ENCODE measurements at regions not wholly inside any gene's neighbourhood (a gene's known extent, or its start where the extent isn't known, plus 50 kb on each side); places are given as distances from the start of the nearest gene placed in this dataset.
A peak's percentile ranks its signal among the peaks of the same experiment; 100 is the strongest.
"Not testable (repeated sequence)": the region's sequence is repeated elsewhere in the genome, so short reads cannot be mapped to it uniquely, and the experiment has no call there.

DNA sequence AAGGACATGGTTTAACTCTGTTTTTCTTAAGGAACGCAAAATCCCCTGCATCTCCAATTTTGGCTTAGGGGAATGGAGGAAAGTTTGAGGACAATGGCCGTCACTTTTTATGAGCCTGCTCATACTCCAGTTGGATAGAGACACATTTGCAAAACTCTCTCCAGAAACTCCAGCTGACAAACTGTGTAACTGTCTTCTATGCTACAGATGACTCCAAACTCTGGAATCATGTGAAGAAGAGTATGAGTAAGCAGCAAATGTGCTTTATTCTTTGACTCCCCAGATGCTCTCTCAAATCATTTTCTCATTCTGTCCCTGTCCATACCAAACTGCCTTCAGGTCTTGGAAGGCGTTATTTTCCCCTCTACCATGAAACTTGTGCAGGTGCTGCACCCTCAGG lies 226.5 kb upstream of the GPR149 start:
- no peak for DNase-seq

DNA sequence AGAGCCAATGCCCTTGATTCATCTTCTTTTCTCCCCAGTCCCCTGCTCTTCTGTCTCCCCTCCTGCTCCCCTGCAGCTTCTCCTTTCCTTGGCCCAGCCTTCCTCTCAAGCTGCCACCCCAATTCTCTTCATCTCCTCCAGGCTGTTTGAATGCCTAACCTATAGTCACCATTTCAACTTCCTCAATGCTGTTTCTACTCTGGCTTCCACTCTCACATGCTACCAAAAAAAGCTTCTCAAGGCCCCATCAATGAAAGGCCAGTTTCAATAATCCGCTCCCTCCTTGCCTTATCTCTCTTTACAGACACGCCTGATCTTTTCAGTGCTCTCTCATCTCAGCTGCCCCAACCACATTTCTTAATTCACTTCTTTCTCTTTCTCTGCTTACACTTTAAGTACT lies 212.2 kb upstream of the GPR149 start:
- no peak for DNase-seq

DNA sequence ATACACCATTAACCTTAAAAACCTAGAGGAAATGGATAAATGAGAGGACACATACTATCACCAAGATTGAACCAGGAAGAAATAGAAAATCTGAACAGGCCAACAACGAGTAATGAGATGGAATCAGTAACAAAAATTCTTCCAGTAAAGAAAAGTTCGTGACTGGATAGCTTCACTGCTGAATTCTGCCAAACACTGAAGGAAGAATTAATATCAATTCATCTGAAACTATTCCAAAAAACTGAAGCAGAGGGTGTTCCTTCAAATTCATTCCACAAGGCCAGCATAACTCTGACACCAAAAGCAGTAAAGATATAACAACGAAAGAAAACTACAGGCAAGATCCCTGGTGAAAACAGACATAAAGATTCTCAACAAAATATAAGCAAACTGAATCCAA lies 195.8 kb upstream of the GPR149 start:
- DNase-seq = no peak

DNA sequence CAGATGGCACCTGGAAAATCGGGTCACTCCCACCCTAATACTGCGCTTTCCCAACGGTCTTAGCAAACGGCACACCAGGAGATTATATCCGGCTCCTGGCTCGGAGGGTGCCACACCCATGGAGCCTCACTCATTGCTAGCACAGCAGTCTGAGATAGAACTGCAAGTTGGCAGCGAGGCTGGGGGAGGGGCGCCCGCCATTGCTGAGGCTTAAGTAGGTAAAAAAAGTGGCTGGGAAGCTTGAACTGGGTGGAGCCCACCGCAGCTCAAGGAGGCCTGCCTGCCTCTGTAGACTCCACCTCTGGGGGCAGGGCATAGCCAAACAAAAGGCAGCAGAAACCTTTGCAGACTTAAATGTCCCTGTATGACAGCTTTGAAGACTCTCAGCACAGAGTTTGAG lies 189.6 kb upstream of the GPR149 start:
- not testable (repeated sequence) for DNase-seq

DNA sequence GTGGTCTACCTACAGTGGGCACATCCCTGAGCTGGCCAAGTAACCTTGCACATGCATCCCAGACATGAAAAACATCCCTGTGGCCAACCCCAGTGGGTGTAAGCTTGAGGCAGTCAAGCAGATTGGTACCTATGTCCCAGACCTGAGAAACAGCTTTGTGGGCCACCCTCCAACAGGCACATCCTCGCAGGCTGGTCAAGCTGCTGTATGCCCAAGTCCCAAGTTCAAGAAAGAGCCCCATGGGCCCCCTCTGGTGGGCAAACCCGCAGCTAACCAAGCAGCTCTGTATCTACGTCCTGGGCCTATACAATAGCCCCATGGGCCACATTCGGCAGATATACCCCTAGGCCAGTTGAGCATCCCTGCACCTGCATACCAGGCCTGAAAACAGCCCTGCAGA lies 186.3 kb upstream of the GPR149 start:
- no peak for DNase-seq

DNA sequence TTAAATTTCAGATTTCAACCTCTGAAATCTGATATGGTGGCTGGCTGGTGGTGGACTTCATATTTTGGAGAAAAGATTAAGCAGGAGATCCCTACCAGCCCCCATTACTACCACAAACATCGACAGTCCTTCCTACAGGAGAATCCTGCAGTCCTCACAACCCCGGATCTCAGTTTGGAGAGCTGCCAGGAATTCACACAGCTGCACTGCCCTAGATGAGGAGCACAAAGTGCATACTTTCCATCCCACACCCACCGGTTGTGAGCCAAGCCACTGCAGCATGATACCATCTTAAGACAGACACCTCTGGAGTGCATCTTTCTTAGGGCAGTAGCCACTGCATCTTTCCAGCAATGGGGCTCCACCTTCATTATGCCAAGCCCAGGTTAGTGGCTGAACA lies 185.5 kb upstream of the GPR149 start:
- no peak for DNase-seq

DNA sequence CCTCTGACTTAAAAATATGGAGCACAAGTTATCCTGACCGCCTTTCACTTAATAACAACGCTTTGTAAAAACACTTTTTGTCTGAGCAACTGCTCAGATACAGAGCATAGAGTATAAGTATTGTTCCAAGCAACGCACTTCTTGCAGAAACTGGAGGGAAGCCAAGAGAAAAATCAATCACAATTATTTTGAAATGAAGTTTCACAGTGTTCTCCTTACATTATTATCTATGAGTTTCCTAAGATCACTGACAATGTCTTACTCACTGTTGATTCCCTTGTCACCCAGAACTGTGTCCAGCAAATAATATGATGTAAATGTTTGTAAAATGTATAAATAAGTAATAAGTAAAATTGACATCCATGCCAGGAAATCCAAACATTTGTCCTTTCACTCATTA lies 184.6 kb upstream of the GPR149 start:
- no peak for DNase-seq

DNA sequence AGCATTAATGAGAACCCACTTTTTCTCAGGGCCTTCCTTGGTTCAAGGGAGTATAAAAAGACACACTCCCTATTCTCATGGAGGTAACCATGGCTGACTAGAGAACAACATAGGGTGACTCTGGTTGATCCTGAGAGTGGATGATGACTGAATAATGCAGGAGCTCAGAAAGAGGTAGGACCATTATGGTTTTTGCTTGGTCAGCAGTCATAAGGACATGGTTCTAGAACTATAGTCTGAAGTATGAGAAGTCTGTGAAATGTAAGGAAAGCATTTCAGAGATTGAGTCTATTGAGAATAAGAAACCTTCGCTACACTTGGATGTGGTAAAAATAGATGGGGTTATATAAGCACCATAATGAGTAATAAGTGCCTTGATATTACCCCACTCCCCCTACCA lies 184.1 kb upstream of the GPR149 start:
- DNase-seq = no peak

DNA sequence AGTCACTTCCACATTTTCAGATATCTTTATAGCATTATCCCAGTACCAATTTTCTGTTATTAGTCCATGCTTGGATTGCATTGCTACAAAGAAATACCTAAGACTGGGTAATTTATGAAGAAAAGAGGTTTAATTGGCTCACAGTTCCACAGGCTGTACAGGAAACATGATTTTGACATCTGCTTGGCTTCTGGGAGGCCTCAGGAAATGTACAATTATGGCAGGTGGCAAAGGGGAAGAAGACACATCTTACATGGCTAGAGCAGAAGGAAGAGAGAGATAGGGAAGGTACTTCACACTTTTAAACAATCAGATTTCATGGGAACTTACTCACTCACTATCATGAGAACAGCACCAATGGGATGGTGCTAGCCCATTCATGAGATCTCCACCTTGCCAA lies 172.3 kb upstream of the GPR149 start:
- DNase-seq = no peak

DNA sequence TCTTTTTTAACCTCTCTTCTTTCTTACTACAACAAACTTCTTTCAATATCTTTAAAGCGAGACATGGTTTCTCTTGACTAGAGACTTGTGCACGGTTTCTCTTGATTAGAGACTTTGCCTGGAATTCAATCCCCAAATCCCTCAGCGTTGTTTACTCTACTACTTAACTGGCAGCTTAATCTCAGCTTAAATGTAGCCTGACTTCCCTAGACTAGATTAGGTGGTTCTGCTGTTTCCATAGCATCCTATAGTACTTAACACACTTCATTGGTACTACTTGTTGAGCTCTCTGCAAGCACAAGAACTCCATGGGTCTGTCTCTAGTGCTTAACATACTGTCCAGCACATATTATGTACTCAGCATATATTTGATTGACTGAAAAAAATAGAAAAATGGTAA lies 168.2 kb upstream of the GPR149 start:
- no peak for DNase-seq

DNA sequence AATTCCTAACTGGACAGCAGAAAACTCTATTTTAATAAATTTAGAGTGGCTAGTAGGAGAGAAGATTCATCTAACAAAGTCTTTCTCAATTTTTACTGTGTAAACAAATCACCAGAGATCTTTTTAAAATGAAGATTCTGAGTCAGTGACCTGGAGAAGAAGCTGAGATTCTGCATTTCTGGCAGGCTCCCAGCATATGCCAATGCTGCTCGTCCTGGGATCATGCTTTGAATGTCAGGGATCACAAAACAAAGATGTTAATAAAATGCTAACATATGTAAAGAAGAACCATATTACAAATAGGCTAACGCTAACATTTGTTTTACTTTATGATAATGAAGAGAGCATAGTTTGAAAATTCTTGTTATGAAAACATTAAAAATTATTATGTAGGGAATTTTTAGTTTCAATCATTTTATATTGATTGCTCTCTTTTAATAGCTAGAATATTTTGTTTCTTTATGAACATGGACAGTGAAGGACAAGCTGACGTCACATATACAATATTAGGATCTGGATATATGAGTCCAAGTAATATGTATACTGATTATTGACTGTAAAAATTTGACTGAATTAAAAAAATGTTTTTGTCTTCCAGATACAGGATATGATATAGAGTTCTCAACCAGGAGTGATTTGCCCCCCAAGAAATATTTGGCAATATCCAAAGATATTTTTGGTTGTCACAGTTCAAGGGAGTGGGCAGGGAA lies 160.8 kb upstream of the GPR149 start:
- DNase-seq = no peak

DNA sequence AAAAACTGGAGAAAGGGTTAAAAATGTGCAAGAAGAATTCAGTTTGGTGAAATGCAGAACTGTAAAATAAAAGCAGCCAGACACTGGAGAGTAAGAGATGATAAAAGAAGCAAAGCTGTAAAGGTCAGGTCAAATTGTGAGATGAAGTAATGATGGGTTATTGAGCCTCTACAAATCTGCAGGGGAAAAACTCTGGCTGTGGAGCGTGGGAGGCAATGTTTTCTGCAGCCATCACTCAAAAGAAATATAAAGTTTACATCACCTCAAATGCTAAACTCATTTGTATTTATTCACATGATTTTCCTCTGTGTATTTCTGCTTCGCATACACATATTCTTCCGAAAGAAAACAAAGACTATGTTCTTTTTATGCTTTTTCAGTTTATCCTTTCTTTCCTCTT lies 158.8 kb upstream of the GPR149 start:
- no peak for DNase-seq

DNA sequence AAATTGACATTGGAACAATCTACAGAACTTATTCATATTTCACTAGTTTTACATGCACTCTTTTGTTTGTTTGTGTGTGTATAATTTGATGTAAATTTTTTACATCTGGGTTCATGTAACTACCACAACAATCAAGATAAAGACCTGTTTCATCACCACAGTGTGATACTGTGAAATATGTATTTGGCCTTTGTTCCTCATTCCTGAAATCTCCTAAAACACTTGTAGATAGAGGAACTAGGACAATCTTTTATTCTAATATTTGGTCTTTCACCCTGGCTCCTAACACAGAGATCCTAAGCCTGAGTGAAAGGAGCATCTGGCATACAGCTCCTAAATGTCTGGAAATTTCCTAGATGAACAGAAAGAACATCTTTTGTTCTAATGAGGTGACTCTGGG lies 155.0 kb upstream of the GPR149 start:
- peak; percentile 32 to 51 for DNase-seq

DNA sequence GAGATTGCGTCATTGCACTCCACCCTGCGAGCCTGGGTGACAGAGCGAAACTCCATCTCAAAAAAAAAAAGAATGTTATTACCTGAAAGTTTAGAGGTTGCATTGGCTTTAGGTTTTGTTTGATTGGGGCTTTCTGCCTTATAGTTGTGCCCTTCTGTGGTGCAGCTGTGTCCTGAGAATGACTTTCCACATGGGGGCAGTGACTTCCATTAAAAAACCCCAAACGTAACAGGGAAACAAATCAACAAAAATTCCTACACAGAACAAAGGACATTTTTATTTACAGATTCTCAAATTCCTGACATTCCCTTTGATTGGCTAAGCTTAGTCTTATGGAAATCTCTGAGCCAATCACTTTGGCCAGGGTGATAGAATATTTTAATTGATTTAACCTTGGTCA lies 154.1 kb upstream of the GPR149 start:
- no peak for DNase-seq

DNA sequence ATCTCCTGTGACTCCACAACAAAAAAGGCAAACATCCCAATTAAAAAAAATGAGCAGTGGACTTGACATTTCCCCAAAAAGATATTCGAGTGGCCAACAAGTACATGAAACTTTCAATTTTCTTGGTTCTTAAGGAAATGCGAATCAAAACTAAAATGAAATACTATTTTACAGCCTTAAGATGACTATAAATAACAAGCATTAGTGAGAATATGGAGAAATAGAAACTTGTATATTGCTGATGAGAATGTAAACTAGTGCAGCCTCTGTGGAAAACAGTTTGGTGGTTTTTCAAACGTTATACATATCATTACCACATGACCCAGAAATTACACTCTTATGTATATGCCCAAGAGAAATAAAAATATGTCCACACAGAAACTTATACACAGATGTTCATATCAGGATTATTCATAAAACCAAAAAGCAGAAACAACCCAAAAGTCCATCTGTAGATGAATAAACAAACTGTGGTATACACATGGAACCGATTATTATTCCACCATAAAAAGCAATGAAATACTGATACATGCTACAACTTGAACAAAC lies 153.2 kb upstream of the GPR149 start:
- no peak for DNase-seq

DNA sequence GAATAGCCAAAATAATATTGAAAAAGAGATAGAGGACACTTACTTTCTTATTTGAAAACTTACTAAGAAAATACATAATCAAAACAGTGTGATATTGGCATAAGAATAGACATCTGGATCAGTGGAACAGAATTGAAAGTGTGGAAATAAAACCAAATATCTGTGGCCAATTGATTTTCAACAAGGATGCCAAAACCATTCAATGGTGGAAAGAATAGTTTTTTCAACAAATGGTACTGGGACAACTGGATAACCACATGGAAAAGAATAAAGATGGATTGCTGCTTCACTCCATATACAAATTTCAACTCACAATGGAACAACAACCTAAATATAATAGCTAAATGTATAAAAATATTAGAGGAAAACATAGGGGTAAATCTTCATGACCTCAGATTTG lies 152.5 kb upstream of the GPR149 start:
- DNase-seq = no peak

DNA sequence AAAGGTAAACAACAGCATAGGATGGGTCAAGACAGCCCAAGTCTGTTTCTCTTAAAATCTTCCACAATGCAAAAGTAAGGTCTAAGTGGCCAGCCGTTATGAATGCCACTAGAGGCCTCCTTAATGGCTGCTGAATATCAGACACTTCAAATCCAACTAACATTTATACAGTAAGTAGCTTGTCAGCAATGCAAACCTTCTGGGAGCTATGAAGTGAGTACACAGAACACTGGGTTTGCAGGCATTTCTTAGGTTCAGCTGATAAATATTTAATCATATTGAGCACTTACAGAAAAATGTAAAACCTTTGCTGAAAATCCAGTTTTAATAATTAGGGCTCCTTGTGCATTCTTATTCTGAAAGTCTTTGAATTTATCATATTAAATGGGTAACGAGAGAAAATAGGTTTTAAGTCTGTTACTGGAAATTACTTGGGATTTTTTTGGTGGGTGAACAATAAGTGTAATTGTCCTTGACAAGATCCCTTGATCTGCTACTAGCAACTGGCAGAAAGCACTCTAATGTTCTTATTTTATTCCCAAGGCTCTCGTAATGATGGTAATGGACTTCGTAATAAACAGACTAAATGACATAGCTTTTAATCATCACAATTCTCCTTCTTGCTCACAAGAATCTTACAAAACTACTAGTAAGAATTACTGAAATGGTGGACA lies 141.7 kb upstream of the GPR149 start:
- DNase-seq = no peak

DNA sequence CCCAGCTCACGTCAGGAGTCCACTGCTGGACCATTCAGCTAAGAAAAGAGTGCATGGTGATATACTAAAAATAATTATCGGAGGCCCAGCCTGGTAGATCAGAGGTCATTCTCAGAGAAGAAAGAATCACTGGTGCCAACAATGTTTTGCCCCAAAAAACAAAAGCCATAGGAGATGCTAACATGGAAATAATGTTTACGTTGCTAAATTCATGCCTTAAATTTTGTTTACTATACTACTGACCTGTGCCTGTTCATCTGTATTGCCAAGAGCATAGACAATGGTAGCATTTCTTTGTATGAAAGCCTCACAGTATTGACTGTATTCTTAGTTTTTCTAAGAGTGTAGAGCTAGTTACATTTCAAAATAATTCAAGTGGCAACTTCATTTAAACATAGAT lies 138.1 kb upstream of the GPR149 start:
- no peak for DNase-seq

DNA sequence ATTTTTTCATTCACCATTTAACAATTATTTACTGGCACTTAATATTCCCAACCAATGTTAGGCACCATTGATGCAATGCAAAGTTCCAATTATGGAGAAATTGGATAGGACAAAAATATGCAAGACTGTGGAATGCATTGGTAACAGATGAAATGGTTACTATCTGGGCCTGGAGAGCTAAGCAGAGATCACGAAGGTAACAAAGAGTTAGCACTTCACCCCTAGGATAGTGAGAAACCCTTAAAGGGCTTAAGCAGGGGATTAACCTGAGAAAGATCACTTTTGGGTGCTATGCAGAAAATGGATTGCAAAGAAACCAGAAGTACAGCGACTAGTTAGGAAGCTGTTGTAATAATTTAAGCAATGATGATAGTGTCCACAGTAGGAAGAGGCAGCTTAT lies 129.6 kb upstream of the GPR149 start:
- no peak for DNase-seq

DNA sequence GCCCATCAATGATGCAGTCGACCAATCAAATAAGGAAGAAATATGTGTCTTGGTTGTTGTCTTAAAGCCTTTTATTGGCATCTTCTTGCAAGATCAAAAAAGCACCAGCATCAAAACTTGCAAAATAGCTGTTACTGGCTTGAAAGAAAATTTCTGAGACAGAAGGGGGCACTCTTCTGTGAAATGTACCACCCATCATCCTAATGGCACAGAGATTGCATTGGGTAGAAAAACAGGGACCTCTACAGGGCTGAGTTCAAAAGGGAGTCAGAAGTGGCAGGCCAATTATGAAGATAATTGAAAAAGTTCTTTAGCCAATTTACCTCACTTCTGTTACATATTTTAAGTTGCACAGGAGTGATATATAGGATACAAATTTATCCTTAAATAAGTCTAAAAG lies 122.3 kb upstream of the GPR149 start:
- DNase-seq = no peak

DNA sequence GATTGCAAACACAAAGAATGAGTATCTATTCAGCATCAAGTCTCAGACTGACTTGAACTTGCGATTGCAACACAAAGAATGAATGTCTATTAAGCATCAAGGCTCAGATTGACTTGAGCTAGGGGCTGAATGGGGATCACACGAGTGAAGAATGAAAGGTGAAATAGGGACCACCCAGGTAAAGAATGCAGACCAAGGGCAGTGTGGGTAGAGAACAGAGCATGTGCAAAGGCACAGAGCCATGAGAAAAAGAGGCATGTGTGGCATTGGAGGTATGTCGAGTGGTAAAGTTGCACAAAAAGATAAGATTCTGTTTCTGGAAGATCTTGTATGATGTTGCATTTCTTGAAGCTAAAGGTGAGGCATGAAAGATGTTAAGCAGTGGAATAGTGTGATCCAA lies 119.4 kb upstream of the GPR149 start:
- DNase-seq = no peak

DNA sequence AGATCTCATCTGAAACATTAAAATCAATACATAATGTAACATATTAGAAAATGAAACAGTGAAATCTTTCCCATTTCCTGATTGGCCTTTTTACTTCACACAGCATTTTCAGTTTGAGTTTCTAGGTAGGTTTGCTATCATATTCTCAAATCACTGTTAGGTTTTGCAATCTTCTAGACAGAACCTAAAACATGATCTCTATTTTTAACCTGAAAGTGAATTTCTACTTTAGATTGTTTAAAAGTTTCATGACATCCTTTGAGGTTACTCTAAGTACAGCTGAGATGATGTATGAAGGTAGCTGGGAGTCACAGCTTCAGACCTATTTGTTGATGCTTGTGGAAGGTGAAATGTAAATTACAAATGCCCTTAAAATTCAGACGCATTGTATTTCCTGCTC lies 118.4 kb upstream of the GPR149 start:
- DNase-seq = no peak

DNA sequence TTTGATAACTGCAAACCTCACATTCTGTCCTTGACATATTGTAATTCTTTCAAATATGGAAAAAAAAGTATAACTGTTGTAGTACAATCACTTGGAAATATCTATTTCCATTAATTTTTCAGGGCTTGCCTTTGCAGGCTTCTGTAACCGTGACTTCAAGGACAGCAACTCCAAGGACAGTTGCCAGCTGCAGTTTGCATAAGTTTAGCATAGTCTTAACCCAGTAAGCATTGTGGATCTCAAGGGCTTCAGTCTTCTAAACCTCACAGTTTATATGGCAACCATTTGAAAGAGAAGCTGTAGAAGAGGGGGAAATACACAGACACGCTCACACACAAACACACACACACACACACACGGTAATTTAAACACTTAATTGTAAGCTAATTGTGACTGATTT lies 112.8 kb upstream of the GPR149 start:
- DNase-seq = no peak

DNA sequence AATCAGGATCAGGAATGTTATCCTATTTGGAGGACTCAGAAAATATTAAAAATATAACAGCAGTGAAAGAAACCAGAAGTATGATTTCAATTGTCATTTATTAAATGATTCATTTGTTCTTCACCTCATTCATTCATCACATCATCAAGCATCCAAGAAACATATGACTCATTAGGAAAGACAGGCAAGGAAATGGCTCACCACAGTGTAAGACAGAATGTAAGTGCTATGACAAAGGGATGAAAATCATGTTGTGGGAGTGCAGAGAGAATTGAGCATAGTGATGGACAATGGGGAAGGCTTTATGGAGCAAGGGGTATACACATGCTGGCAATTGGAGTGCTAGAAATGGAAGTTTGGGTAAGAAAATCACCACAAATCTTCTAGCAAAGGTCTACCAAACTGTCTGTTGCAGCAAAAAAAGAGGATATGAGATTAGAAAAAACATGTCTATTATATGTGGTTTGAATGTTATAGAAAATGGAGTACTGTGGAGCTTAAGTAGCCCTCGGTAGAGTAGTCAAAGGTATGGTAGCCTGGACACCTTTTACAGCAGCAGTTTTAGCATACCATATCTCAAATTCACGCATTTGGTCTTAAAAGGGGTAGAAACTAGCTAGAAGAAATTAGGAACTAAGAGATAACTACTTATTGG lies 111.1 kb upstream of the GPR149 start:
- DNase-seq = no peak
